22Rv1 (cell line): ENCODE measurements at regions not wholly inside any gene's neighbourhood (a gene's known extent, or its start where the extent isn't known, plus 50 kb on each side); places are given as distances from the start of the nearest gene placed in this dataset.

Experiments used
- H3K27ac ChIP-seq: fragments of 450-650 bp; 2 replicates; pipeline ENCODE4 v1.5.1; 2017
- CTCF ChIP-seq: fragments of 450-650 bp; IDR thresholded peaks from 2 replicates; pipeline ENCODE4 v1.5.1; 2017; ENCODE audit warnings: mild to moderate bottlenecking
- ZFX ChIP-seq: fragments of 450-650 bp; IDR thresholded peaks from 2 replicates; pipeline ENCODE4 v1.6.1; 2017; ENCODE audit warnings: antibody characterized with exemption, borderline replicate concordance

DNA sequence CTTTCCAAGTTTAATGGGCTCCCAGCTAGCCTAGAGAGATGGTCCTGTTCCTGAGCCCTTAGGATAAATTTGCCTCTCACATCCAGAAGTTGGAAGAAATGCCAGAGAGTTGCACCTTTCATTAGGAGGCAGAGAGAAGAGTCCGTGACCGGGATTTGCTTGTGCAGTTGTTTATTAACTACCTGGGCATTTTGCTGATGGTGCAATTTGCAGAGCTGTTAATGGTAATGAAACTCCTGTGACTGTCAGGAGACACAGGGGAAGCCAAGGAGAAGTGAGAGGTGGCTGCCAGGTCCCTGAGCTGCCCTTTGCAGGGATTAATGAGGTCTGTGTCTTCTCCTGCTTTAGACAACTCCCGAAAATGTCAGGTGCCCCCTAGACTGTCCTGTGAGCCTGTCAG is 69.1 kb upstream of the B3GAT1 start:
- TF ChIP-seq ZFX (no peak), CTCF (no peak)
- no peak overlapping the region for H3K27ac ChIP-seq

GRCh38 chr11:134480136-134480712 is 68.2 kb upstream of the B3GAT1 start:
- no peak for TF ChIP-seq CTCF
- no peak for TF ChIP-seq ZFX
- H3K27ac ChIP-seq: no peak overlapping the region

- TF ChIP-seq CTCF: no peak
- TF ChIP-seq ZFX: no peak
- H3K27ac ChIP-seq: no peak overlapping the region
Measured at GRCh38 chr11:134479206-134480135, 67.4 kb upstream of the B3GAT1 start.

- H3K27ac ChIP-seq: no peak overlapping the region
- no peak for TF ChIP-seq ZFX
- no peak for TF ChIP-seq CTCF
Measured at GRCh38 chr11:134478611-134479010, 66.6 kb upstream of the B3GAT1 start.

DNA sequence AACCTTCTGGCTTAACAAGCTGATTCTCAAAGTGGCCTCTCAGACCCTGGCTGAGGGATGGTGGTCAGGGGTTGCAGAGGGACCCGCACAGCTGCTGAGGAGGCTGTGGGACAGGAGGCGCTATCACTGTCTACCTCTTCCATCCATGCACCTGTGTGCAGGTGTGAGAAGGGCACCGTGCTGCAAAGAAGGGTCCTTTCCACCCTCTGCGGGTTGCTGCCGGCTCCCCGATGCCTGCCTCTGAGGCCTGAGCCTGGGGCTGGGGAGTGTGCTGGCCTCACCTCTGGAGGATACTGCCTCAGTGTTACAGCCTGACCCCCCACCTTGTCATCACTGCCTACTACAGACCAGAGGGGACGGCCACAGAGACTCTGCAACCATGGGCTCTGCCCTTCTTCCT is 66.1 kb upstream of the B3GAT1 start:
- TF ChIP-seq ZFX (no peak), CTCF (no peak)
- H3K27ac ChIP-seq: no peak overlapping the region

DNA sequence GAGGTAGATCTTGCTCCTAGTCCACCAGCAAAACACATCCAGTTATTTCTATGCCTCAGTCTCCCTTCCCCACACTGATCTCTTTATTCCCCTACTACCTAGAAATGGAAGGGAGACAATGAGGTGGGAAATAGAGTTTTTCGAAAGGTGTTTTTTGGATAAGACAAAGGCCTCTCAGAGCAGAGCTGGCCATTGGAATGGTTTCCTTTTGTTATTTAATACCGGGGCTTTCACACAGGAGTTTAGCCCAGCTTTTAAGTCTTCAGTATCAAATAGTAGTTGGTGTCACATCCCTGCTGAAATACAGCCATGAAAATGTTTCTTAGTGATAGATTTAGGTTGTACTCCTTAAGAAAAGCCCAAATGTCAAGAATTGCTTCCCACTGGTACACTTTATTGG is 65.4 kb upstream of the B3GAT1 start:
- TF ChIP-seq CTCF (no peak), ZFX (no peak)
- no peak overlapping the region for H3K27ac ChIP-seq

GRCh38 chr11:134476435-134477021 is 64.5 kb upstream of the B3GAT1 start:
- H3K27ac ChIP-seq: no peak overlapping the region
- TF ChIP-seq ZFX (no peak), CTCF (no peak)
